Stimulated activated effector memory CD8-positive, alpha-beta T cell treated with anti-CD3 and anti-CD28 coated beads, Interleukin-12 subunit alpha, Interleukin-12 subunit beta, amount 100 ng/mL, for 72 hours (primary cell): ENCODE measurements at regions not wholly inside any gene's neighbourhood (a gene's known extent, or its start where the extent isn't known, plus 50 kb on each side); places are given as distances from the start of the nearest gene placed in this dataset.

ENCODE experiments used
- ATAC-seq: fragments of 150-1000 bp; cut with Tn5 transposase; 2 replicates; pipeline ENCODE4 v1.10.0; 2021
- DNase-seq, 2 donors: peaks; one replicate each; pipeline ENCODE4 v3.0.0; 2021 to 2022; ENCODE audit warnings: low spot score in 2 of 2
- H3K27ac Mint-ChIP-seq: one replicate; pipeline ENCODE4 v1.8.0; 2022; ENCODE audit warnings: mild to moderate bottlenecking, mixed read lengths
- H3K36me3 Mint-ChIP-seq: one replicate; pipeline ENCODE4 v1.8.0; 2022; ENCODE audit warnings: mild to moderate bottlenecking, mixed read lengths
- H3K4me1 Mint-ChIP-seq: one replicate; pipeline ENCODE4 v1.8.0; 2022; ENCODE audit warnings: mixed read lengths
- H3K4me3 Mint-ChIP-seq: one replicate; pipeline ENCODE4 v1.8.0; 2022; ENCODE audit warnings: mild to moderate bottlenecking, mixed read lengths
- H3K9me3 Mint-ChIP-seq: one replicate; pipeline ENCODE4 v1.8.0; 2022; ENCODE audit warnings: mixed read lengths

DNA sequence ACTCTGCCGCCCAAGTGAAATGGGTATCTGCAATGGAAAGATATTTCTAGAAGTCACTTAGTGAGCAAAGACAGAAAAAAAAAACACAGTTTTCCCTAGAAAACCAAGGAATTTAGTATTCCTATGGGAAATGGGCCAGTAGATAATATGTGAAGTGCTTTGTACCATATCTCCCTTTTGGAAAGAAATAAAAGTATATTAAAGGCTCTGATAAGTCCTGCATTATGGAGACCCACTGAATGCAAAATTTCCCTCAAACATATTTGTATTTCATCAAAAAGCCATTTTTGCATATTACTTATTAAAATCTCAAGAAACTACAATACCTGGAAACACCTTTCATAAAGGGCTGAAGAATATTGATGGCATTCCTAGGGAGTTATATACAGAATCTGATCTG, 51.6 kb upstream of the DYNLRB2 start:
- no peak overlapping the region for H3K4me3 Mint-ChIP-seq
- H3K27ac Mint-ChIP-seq: no peak overlapping the region
- no peaks in the 10 kb centered on the region for H3K4me1 Mint-ChIP-seq
- H3K36me3 Mint-ChIP-seq: no peaks in the 10 kb centered on the region
- ATAC-seq (no peak), DNase-seq (no peak)
- H3K9me3 Mint-ChIP-seq: no peaks in the 10 kb centered on the region

DNA sequence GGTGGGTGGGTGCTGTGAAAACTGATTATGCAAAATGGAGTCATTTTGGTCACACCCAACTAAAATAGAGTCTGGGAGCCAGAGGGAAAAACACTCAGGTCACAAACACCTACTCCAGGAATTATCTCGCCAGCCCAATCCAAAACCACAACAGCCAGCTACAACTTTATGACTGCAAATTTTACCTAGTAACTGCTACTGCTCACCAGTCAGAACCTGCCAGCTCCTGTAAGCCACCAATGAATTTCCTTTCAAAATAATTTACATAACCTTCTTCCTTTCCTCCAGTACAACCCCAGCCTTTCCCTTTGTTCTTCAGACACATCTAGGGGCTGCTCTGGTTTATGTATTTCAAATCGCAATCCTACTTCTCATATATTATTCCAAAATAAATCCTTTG, 52.6 kb upstream of the DYNLRB2 start:
- no peaks in the 10 kb centered on the region for H3K36me3 Mint-ChIP-seq
- ATAC-seq (no peak), DNase-seq (no peak)
- peaks cover 5% of the 10 kb centered on the region for H3K4me1 Mint-ChIP-seq
- no peak overlapping the region for H3K27ac Mint-ChIP-seq
- H3K4me3 Mint-ChIP-seq: no peak overlapping the region
- H3K9me3 Mint-ChIP-seq: peaks cover 2% of the 10 kb centered on the region

DNA sequence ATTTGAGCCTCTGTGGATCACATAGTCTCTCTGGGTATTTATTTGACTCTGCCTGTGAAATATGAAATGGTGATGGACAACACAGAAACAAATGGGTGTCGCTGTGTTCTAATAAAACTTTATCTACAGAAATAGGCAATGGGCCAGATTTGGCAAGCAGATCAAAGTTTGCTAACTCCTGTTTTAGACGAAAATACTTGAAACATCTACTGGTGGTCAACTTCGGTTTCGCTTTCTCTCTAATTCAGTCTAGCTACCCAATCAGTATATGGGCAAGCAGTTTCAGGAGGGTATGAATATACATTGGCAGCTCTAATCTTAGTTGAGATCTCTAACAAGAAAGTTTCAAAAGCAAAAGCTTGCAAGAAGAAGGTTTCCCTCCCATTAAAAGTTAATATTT, 60.1 kb upstream of the DYNLRB2 start:
- H3K4me1 Mint-ChIP-seq: peaks cover 11% of the 10 kb centered on the region
- H3K36me3 Mint-ChIP-seq: no peaks in the 10 kb centered on the region
- DNase-seq (no peak), ATAC-seq (no peak)
- no peak overlapping the region for H3K4me3 Mint-ChIP-seq
- H3K27ac Mint-ChIP-seq: no peak overlapping the region
- H3K9me3 Mint-ChIP-seq: peaks cover 2% of the 10 kb centered on the region

DNA sequence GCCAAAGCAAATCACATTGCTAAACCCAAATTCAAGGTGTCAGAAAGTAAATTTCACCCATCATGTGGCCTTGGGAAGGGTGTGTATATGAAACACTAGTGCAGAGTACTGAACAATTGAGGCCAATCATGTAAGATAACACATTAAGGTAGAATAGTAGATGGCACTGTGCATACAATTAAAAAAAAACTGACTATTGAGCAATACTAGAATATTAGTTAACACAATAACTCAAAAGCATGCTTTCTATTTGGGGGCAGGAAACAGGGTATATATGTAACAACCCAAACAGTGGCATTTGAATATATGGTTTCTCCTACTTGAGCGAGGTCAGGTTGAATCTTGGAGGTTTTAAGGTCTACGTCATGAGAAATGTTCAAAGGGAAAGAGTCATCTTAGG, 63.0 kb upstream of the DYNLRB2 start:
- H3K4me3 Mint-ChIP-seq: no peak overlapping the region
- peaks cover 3% of the 10 kb centered on the region for H3K4me1 Mint-ChIP-seq
- H3K36me3 Mint-ChIP-seq: no peaks in the 10 kb centered on the region
- ATAC-seq (no peak), DNase-seq (no peak)
- no peak overlapping the region for H3K27ac Mint-ChIP-seq
- H3K9me3 Mint-ChIP-seq: no peaks in the 10 kb centered on the region

DNA sequence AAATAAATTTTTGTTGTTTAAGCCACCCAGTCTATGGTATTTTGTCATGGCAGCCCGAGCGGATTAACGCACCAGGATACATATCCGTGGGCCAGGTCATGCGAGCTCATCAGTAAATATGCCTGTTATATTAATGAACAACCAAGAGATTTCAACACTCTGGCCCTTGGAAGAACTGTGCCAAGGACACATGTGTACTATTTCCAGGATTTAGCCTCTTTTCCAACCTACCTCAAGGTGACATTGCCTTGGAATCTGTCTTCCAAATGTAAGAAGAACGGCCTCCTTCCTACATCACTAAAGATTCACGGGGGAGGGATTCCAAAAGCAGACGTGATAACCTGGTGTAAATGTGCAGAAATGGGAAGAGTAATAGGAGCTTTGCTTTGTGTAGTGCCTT, 72.8 kb upstream of the DYNLRB2 start:
- Mint-ChIP-seq H3K36me3 (no peaks in the 10 kb centered on the region), H3K4me1 (peaks cover 10% of the 10 kb centered on the region), H3K4me3 (no peak overlapping the region), H3K9me3 (no peaks in the 10 kb centered on the region), H3K27ac (no peak overlapping the region)
- ATAC-seq: no peak
- no peak for DNase-seq

DNA sequence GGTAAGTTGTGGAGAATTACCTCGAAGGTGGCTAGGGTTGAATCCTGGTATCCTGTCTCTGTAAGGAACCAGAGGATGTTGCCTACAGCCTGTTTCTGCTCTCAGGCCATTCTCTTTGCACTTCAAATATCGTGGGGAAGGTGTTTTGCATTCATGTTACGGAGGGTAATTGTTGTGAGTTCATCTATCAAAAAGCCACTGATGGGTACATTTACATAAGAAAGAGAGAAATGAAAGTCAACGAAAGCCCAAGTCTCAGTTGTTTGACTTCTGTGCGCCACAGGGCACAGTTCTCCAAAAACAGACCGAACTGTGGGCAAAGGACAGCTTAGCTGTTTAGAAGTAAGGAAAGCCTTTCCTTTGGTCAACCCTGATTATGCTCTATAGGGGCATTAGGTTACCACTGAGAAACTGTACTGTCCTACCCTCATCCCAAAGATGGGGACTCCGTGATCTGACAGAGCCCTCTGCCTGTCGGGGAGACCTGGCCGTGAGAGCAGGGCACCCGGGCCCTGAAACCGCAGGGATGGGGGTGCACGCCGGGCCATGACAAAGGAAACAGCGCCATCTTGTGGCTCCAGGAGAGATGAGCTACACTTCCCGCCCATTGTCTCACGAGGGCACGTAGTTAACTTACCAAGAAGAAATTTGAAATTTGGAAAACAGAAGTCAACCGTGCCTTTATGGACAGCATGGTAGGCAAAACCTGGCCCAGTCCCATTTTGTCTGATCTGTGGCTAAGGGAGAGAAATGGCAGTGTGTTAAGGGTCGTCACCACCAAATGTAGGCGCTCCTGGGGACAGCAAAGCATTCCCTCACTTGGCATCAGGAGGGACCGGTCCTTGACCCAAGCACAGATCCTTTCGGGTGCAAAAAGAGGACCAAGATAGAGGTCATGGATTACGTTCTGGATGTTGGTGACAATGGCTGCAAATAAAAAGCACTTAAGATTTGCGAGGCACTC, 74.5 kb upstream of the DYNLRB2 start:
- peaks cover 10% of the 10 kb centered on the region for H3K4me1 Mint-ChIP-seq
- peak; percentile 55 to 82 for DNase-seq
- H3K27ac Mint-ChIP-seq: no peak overlapping the region
- ATAC-seq: peak; percentile 77
- H3K9me3 Mint-ChIP-seq: no peaks in the 10 kb centered on the region
- no peak overlapping the region for H3K4me3 Mint-ChIP-seq
- no peaks in the 10 kb centered on the region for H3K36me3 Mint-ChIP-seq

DNA sequence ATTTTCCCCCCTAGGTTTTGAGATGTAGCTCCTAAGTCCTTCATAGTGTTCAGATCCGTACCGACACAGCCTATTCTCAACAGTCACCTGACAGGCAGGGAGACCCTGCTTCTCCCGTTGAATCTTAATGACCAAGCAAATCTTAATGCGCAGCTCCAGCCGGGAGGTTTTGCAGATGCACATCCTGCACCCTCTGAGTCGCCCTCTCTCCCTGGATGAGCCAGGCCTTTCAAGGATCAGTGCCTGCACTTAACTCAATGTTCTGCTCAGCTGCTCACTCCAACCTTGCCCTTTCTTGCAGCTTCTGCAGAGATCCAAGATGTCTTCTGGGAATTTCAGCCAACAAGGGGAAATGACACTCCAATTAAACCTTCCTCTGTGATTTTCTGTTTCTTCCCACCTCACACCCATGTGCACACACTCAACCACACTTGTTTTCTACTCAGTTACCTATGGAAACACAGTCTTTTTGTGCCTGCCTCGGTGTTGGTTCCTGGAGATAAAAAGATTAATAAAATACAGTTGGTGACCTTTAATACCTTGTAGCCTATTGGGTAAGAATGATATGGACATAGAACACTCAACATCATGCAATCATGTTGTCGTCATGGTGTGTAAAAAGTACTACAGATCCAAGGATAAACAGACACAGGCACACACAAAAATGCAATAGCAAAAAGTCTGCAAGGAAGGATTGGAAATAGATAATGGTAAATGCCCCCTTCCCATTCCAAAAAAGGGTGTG, 76.9 kb upstream of the DYNLRB2 start:
- H3K4me1 Mint-ChIP-seq: peaks cover 10% of the 10 kb centered on the region
- H3K36me3 Mint-ChIP-seq: no peaks in the 10 kb centered on the region
- DNase-seq (no peak), ATAC-seq (no peak)
- H3K9me3 Mint-ChIP-seq: no peaks in the 10 kb centered on the region
- H3K4me3 Mint-ChIP-seq: no peak overlapping the region
- H3K27ac Mint-ChIP-seq: no peak overlapping the region

DNA sequence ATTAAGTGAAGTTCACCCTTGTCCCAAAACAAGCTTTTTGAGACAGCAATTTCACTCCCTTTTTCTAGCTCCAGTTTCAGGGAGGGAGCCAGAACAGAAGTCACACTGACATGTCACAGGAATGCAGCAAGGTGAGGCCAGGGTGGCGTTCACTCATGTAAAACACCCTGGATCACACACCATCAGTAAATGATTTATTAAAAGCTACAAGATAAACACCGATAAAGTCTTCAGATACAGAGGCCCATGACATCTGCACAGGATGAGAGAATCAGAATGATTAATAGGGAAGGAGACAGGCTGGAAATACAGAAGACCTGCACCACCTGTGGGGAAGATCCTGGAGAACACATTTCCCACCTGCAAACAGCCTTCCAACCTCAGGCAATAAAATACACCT, 77.5 kb upstream of the DYNLRB2 start:
- no peaks in the 10 kb centered on the region for H3K36me3 Mint-ChIP-seq
- ATAC-seq (no peak), DNase-seq (no peak)
- H3K27ac Mint-ChIP-seq: no peak overlapping the region
- H3K9me3 Mint-ChIP-seq: no peaks in the 10 kb centered on the region
- H3K4me1 Mint-ChIP-seq: peaks cover 10% of the 10 kb centered on the region
- no peak overlapping the region for H3K4me3 Mint-ChIP-seq

DNA sequence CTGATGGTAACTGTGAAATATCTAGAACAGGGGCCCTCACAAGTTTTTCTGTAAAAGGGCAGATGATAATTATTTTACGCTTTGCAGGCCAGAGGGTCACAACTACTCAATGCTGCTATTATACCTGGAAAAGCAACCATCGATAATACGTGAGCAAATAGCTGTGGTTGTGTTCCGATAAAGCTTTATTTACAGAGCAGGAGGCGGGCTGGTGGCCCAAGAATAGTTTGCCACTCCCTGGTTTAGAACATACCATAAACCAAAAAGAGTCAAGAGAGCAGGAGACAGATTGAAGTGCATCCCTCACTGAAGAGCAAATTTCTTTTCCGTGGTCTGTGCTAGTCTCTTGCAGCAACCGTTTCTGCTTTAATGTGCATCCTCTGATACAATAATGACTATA, 77.9 kb upstream of the DYNLRB2 start:
- Mint-ChIP-seq H3K4me1 (peaks cover 10% of the 10 kb centered on the region), H3K27ac (no peak overlapping the region), H3K36me3 (no peaks in the 10 kb centered on the region), H3K9me3 (no peaks in the 10 kb centered on the region), H3K4me3 (no peak overlapping the region)
- no peak for ATAC-seq
- DNase-seq: no peak

DNA sequence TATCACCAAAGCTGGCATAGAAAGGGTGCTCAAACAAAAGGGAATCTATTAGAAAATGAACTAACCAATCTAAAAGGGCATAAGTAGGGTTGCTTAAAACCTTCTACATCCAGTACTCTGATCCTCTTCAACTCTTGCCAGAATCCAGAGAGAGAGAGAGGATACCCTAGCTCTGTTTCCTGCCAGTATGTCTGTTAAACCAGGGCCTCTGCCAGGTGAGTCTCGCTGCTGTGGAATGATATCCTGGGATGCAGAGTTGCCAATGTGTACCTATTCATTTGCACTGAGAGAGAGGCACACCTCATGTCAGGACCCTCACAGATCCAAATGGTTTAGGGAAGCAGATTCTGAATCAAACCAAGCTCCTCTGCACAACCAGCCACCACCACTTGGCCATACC, 79.8 kb upstream of the DYNLRB2 start:
- Mint-ChIP-seq H3K36me3 (no peaks in the 10 kb centered on the region), H3K27ac (no peak overlapping the region), H3K9me3 (no peaks in the 10 kb centered on the region), H3K4me1 (peaks cover 3% of the 10 kb centered on the region), H3K4me3 (no peak overlapping the region)
- no peak for DNase-seq
- ATAC-seq: no peak

DNA sequence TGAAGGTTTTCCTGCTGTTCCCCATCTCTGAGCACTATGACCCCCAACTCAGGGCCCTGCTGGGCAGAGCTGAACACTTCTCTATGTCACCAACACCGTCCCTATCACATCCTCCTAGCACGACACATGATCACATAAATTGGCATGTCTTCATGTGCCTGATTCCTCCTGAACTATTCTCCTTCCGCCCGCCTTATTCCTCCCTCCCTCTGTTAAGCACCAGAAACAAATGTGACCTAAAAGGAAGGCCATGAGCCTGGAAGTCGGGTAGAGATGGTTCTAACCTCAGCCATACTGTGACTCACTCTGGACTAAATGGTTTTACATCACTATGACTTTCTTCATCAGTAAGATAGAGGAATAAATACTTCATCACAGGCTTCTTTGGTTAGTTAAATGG, 80.8 kb upstream of the DYNLRB2 start:
- Mint-ChIP-seq H3K4me3 (no peak overlapping the region), H3K4me1 (no peaks in the 10 kb centered on the region), H3K27ac (no peak overlapping the region), H3K9me3 (no peaks in the 10 kb centered on the region), H3K36me3 (no peaks in the 10 kb centered on the region)
- ATAC-seq (no peak), DNase-seq (no peak)

DNA sequence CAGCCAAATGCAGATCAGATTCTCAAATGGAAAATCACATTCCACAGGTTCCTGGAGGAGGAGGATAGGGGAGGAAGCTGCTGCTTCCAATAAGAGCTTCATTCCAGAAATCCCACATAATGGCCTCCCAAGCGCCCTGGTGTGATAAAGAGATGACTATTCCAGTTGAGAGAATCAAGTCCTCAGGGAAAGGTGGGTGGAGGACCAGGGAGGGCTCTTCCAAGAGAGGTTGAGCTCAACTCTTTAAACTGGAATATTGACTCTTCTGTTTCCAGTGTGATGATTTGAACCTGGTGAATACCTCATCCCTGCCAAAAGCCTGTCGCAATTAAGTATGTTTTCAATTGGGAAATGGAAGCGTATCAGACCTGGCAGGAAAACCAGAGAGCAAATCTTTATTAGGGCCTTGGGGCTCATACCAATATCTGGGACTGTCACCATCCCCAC, 81.4 kb upstream of the DYNLRB2 start:
- H3K27ac Mint-ChIP-seq: no peak overlapping the region
- ATAC-seq: no peak
- DNase-seq: no peak
- H3K9me3 Mint-ChIP-seq: no peaks in the 10 kb centered on the region
- no peak overlapping the region for H3K4me3 Mint-ChIP-seq
- H3K36me3 Mint-ChIP-seq: no peaks in the 10 kb centered on the region
- no peaks in the 10 kb centered on the region for H3K4me1 Mint-ChIP-seq

DNA sequence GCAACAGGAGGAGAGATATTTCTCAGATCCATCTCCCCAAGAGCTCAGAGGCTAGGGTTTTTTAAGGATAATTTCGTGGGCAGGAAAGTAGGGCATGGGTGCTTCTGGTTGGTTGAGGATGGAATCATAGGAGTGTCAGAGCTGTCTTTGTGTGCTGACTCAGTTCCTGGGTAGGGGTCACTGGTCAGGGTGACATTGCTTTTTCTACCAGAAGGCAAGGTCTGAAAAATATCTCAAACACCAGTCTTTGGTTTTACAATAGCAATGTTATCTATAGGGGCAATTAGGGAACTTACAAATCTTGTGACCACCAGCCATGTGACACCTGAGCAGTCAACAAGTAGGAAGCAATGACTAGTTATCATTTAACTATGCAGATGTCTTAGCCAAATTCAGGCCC, 82.9 kb upstream of the DYNLRB2 start:
- H3K36me3 Mint-ChIP-seq: no peaks in the 10 kb centered on the region

DNA sequence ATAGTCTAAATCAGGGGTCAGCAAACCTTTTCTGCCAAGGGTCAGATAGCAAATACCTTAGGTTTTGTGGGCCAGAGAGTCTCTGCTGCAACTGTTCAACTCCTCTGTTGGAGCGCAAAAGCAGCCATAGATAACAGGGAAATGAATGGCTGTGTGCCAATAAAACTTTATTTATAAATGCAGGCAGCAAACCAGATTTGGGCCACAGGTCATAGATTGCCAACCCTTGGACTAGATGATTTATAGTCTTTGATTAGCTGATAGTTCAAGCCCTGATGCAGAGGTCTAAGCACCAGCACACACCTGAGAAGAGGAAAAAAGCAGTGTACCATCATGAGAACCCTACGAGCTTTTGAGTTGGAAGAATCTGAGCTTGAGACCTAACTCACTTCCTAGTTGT, 86.0 kb upstream of the DYNLRB2 start:
- no peaks in the 10 kb centered on the region for H3K36me3 Mint-ChIP-seq
- no peak overlapping the region for H3K27ac Mint-ChIP-seq
- DNase-seq (no peak), ATAC-seq (no peak)
- H3K4me1 Mint-ChIP-seq: no peaks in the 10 kb centered on the region
- no peak overlapping the region for H3K4me3 Mint-ChIP-seq
- no peaks in the 10 kb centered on the region for H3K9me3 Mint-ChIP-seq

More for the DNA sequence above, 82.9 kb upstream of the DYNLRB2 start:
- H3K4me1 Mint-ChIP-seq: no peaks in the 10 kb centered on the region
- ATAC-seq (no peak), DNase-seq (no peak)
- no peaks in the 10 kb centered on the region for H3K9me3 Mint-ChIP-seq
- H3K27ac Mint-ChIP-seq: no peak overlapping the region
- no peak overlapping the region for H3K4me3 Mint-ChIP-seq

DNA sequence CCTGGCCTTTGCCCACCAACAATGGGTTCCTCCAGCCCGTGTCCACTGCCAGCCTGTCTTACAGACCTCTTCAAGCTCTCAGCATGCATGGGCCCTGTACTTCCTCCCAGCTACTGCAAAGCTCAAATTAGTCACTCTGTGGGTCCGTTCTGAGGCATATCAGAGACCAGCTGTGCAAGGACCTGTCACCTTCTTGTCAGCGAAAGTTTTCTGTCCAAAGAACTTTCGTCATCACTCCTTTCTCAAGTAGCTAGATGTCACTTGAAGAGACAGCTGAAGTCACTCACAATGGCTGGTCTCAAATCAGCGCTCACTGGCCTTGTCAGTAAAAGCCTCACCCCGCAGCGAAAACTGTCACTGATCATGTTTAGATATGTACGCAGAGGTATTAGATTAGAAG, 91.4 kb upstream of the DYNLRB2 start:
- Mint-ChIP-seq H3K36me3 (no peaks in the 10 kb centered on the region), H3K9me3 (no peaks in the 10 kb centered on the region), H3K4me1 (no peaks in the 10 kb centered on the region), H3K4me3 (no peak overlapping the region), H3K27ac (no peak overlapping the region)
- no peak for DNase-seq
- ATAC-seq: no peak

DNA sequence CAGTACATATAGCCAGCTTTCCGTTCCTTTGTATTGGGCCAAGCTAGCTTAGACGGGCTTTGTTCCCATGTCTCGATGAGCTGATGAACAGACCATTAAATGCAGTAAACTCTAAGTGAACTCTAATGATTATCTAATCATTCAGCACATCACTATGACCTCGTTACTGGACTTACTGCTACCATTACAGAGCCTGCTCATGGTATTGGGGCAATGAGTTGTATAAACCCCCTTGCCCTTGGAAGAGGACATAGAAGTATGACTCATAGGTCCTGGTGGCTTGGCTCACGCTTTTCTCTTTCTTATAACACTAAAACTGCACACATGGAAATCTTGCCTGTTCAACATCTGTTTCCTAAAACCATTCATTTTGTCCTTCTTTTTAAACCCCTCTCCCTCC, 93.6 kb upstream of the DYNLRB2 start:
- Mint-ChIP-seq H3K9me3 (no peaks in the 10 kb centered on the region), H3K4me3 (no peak overlapping the region), H3K4me1 (no peaks in the 10 kb centered on the region), H3K27ac (no peak overlapping the region), H3K36me3 (no peaks in the 10 kb centered on the region)
- ATAC-seq (no peak), DNase-seq (no peak)
